ENCODE measurements at regions not wholly inside any gene's neighbourhood (a gene's known extent, or its start where the extent isn't known, plus 50 kb on each side); places are given as distances from the start of the nearest gene placed in this dataset.

DNA sequence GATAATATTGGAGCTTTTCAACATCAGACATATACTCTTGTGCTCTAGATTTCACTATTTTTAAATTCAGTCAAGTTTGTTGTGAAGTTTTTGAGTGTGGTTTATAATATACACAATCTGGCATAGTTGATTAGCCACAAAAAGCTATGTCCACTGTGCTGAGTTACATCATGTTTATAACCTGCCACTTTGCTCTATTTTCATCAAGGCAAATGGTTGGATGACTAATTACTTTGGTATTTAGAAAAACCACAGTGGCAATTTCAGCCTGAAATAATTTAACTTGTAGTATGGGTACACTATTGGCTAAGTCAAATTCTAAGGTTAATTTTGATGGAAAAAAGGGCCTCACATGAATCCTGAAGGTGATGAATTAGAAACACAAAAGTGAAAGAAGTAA lies 262.6 kb downstream of the C4orf33 start:
- TF ChIP-seq, protein P1, sequence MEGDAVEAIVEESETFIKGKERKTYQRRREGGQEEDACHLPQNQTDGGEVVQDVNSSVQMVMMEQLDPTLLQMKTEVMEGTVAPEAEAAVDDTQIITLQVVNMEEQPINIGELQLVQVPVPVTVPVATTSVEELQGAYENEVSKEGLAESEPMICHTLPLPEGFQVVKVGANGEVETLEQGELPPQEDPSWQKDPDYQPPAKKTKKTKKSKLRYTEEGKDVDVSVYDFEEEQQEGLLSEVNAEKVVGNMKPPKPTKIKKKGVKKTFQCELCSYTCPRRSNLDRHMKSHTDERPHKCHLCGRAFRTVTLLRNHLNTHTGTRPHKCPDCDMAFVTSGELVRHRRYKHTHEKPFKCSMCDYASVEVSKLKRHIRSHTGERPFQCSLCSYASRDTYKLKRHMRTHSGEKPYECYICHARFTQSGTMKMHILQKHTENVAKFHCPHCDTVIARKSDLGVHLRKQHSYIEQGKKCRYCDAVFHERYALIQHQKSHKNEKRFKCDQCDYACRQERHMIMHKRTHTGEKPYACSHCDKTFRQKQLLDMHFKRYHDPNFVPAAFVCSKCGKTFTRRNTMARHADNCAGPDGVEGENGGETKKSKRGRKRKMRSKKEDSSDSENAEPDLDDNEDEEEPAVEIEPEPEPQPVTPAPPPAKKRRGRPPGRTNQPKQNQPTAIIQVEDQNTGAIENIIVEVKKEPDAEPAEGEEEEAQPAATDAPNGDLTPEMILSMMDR (IDR thresholded peaks at IDR 0.05; ENCODE audit: insufficient read depth, low read length): no peak
- DNase-seq (ENCODE audit: low read depth): peak; percentile 30
- no peak overlapping the region for H3K4me3 ChIP-seq (ENCODE audit: low read depth, low read length)

DNA sequence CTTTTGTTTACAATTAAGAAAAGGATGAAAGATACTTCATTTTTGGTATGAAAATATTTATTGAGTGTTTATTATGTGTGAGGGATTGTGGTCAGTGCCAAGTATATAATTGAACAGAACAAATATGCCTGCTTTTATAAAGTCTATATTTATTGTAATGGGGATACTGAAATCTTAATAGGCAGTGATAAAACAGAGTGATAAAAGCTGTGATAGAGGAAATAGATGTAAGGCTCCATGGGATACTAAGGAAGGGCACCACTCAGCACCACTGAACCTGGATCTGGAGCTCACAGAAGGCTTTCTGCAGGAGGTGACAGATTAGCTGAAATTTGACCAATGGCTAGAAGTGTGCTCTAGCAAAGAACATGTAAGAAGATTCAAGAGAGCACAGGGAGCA lies 263.5 kb downstream of the C4orf33 start:
- no peak overlapping the region for H3K4me3 ChIP-seq (ENCODE audit: low read depth, low read length)
- TF ChIP-seq, protein P1 (IDR thresholded peaks at IDR 0.05; ENCODE audit: insufficient read depth, low read length): no peak
- no peak for DNase-seq (ENCODE audit: low read depth)

DNA sequence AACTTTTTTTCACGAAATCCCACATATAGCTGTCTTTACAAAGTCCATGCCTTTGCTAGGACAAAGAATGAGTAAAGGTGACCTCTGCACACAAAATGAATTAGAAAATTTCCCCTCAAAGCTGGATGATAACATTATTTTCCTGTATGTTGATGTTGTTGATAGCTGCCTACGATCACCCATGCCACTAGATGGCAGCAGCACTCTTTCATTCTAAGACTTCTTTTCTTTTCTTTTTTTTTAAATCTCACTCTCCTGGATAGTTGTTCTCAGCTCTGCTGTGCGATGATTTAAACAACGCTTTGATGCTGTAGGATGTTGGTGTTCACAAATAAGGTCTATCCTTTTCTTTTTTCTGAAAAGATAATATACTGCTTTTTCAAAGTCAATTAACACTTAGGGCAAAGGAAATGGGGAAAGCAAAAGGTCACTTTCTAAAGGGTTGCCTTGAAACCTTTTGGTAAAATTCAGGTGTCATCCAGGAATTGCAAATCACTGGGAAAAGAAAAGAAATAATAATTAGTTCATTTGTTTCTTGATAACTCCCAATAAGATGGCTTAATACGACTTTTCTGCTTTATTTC lies 266.8 kb downstream of the C4orf33 start:
- H3K4me3 ChIP-seq (ENCODE audit: low read depth, low read length): no peak overlapping the region
- DNase-seq (ENCODE audit: low read depth): peak; percentile 80
- TF ChIP-seq, protein P1 (IDR thresholded peaks at IDR 0.05; ENCODE audit: insufficient read depth, low read length): peak; percentile 85

DNA sequence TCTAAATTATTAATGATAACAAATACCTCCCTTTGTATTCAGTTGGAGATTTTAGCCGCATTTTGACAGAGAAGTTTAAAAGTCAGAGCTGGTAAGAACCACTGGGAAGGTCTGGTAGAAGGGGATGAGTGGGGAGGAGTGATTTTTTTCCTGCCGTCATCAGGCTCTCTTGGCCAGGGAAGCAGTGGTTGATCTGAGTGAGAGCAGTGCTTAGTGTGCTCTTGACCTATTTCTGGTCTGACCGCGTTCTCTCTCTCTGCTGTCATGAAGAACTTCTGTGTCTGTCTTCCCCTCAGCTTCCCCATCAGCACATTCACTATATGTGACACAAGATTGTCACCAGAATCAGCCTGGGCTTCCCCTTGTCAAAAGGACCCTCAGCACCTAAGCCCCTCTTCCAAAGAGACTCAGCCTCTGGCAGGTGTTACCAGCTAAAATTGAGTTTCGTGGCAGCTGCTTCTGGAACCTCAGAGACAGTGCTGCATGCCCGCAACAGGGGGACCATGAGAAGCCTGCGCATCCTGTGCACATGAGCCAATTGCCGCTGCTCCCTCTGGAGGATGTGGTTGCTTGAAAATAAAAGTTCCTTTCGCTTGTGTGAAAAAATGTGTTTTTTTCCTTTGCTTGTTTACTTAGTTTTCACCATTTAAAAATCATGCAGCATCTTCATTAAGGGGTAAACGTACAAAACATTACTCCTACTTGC lies 268.9 kb downstream of the C4orf33 start:
- DNase-seq (ENCODE audit: low read depth): no peak
- TF ChIP-seq, protein P1 (IDR thresholded peaks at IDR 0.05; ENCODE audit: insufficient read depth, low read length): no peak
- H3K4me3 ChIP-seq (ENCODE audit: low read depth, low read length): no peak overlapping the region

DNA sequence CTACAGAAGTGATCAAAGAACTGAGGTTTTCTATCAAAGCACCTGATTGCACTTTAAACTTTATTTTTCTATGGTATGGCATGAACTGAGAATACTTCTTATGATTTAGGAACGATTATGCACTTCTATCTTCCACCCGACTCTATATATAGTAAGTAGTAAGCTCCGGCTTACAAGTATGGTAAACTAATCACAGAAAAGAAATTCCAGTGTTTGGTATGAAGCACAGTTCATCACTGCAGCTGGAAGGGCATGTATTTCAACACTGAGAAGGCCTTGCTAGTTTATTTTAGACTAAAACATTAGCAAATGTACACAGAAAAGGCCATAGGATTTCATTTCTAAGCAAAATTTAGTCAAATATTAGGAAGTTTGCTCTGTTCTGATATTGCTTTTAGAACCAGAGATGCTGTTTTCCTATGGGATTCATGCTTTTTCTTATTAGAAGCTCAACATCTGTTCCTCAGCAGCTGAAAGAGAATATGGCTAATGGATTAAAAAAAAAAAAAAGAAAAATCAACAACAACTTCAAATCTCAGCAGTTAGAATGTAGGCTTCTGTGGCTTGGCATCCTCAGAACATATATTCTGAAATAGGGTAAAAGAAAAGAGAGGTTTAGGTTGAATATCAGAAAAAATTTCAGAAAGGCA lies 273.5 kb downstream of the C4orf33 start:
- TF ChIP-seq, protein P1 (IDR thresholded peaks at IDR 0.05; ENCODE audit: insufficient read depth, low read length): no peak
- no peak overlapping the region for H3K4me3 ChIP-seq (ENCODE audit: low read depth, low read length)
- DNase-seq (ENCODE audit: low read depth): no peak

DNA sequence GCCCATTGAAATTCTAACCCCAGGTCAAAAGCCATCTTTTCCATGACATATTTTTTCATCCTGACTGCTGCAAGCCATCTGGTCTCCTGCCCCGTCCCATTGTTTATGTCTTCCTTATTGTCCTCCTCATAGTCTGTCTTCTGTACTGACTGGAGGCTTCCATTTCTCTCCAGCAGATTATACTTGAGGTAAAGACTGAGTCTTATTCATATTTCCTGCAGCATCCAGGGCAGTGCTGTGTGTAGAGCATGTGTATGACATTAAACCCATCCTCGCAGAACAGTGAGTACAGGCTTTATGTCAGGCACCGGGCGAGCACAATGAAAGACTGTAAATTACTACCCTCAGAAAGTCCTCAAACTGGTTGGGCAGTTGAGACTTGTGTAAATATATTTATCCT lies 275.1 kb downstream of the C4orf33 start:
- TF ChIP-seq, protein P1 (IDR thresholded peaks at IDR 0.05; ENCODE audit: insufficient read depth, low read length): no peak
- H3K4me3 ChIP-seq (ENCODE audit: low read depth, low read length): no peak overlapping the region

More for the DNA sequence above, 275.1 kb downstream of the C4orf33 start:
- no peak for DNase-seq (ENCODE audit: low read depth)
